NCI-H526 (cell line): ENCODE measurements at regions not wholly inside any gene's neighbourhood (a gene's known extent, or its start where the extent isn't known, plus 50 kb on each side); places are given as distances from the start of the nearest gene placed in this dataset.
"Not testable (repeated sequence)": the region's sequence is repeated elsewhere in the genome, so short reads cannot be mapped to it uniquely, and the experiment has no call there.

ENCODE experiments used
- DNase-seq, 2 experiments: peaks; one replicate each; lab custom pipeline; 2025; lab: John Stamatoyannopoulos, UW

- no peak for DNase-seq
Observed at GRCh38 chr3:118512301-118512700, 522.3 kb downstream of the IGSF11 start.

- DNase-seq: no peak
Observed at GRCh38 chr3:118525077-118525476, 509.6 kb downstream of the IGSF11 start.

- DNase-seq: no peak
Observed at GRCh38 chr3:118526758-118527513, 507.7 kb downstream of the IGSF11 start.

- no peak for DNase-seq
Observed at GRCh38 chr3:118527514-118528044, 507.1 kb downstream of the IGSF11 start.

- DNase-seq: no peak
Observed at GRCh38 chr3:118529554-118529953, 505.1 kb downstream of the IGSF11 start.

GRCh38 chr3:118530350-118530922 lies 504.2 kb downstream of the IGSF11 start:
- DNase-seq: no peak

GRCh38 chr3:118530927-118531356 lies 503.7 kb downstream of the IGSF11 start:
- DNase-seq: not testable (repeated sequence)

GRCh38 chr3:118531816-118532215 lies 502.8 kb downstream of the IGSF11 start:
- DNase-seq: no peak

- DNase-seq: no peak
Observed at GRCh38 chr3:118533676-118534075, 501.0 kb downstream of the IGSF11 start.

- peak; percentile 78 to 85 for DNase-seq
Observed at GRCh38 chr3:118534519-118534918, 500.1 kb downstream of the IGSF11 start.

GRCh38 chr3:118536764-118537163 lies 497.9 kb downstream of the IGSF11 start:
- DNase-seq: no peak

GRCh38 chr3:118537454-118537853 lies 497.2 kb downstream of the IGSF11 start:
- DNase-seq: no peak

GRCh38 chr3:118538187-118538586 lies 496.5 kb downstream of the IGSF11 start:
- no peak for DNase-seq

GRCh38 chr3:118539820-118540447 lies 494.7 kb downstream of the IGSF11 start:
- DNase-seq: not testable (repeated sequence)

- DNase-seq: not testable (repeated sequence)
Observed at GRCh38 chr3:118540448-118540821, 494.2 kb downstream of the IGSF11 start.

- DNase-seq: no peak
Observed at GRCh38 chr3:118540826-118541225, 493.8 kb downstream of the IGSF11 start.

GRCh38 chr3:118541796-118542195 lies 492.9 kb downstream of the IGSF11 start:
- no peak for DNase-seq

- no peak for DNase-seq
Observed at GRCh38 chr3:118543832-118544231, 490.8 kb downstream of the IGSF11 start.

- DNase-seq: no peak
Observed at GRCh38 chr3:118544458-118544857, 490.2 kb downstream of the IGSF11 start.

GRCh38 chr3:118548434-118548833 lies 486.2 kb downstream of the IGSF11 start:
- no peak for DNase-seq

GRCh38 chr3:118550122-118550521 lies 484.5 kb downstream of the IGSF11 start:
- DNase-seq: no peak

GRCh38 chr3:118550556-118550955 lies 484.1 kb downstream of the IGSF11 start:
- DNase-seq: no peak
